ENCODE measurements at regions not wholly inside any gene's neighbourhood (a gene's known extent, or its start where the extent isn't known, plus 50 kb on each side); places are given as distances from the start of the nearest gene placed in this dataset.

DNA sequence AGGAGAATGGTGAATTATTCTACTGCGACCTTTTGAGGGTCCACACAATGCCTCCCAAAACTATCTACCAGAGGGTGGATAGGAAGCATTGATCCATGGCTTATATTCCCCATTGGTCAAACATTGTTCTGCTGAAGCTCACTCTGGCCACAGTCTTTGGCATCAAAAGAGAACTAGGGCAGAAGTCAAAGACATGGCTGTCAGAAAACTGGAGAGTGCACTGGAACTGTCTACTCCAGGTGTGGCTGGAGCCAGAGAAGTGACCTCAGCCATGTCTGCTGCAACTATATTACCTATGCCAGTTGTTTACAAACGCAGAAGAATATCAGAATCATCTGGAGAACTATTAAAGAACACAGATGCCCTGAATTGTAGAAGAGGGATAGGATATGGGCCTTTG lies 238.7 kb upstream of the USP25 start:
- Histone ChIP-seq H3K4me3 (ENCODE audit: insufficient read depth, low read depth, low read length) (no peak overlapping the region), H3K9ac (ENCODE audit: low read length) (no peak overlapping the region), H3K27ac (ENCODE audit: low read depth, low read length) (no peak overlapping the region), H3K79me2 (ENCODE audit: insufficient read depth, low read length) (no peaks in the 10 kb centered on the region), H3K27me3 (ENCODE audit: insufficient read depth, low read length) (no peaks in the 10 kb centered on the region), H4K20me1 (ENCODE audit: insufficient read depth, low read length) (no peaks in the 10 kb centered on the region), H2AFZ (ENCODE audit: low read depth, low read length) (no peak overlapping the region), H3K4me2 (ENCODE audit: low read length) (no peak overlapping the region), H3K9me3 (ENCODE audit: insufficient read depth, low read depth, low read length) (no peaks in the 10 kb centered on the region), H3K36me3 (ENCODE audit: insufficient read depth, low read length) (no peaks in the 10 kb centered on the region), H3K4me1 (ENCODE audit: insufficient read depth, low read length) (no peaks in the 10 kb centered on the region)
- no peak for DNase-seq (ENCODE audit: low read depth)
- Mint-ChIP-seq H3K4me3 (ENCODE audit: unreplicated experiment) (no peak overlapping the region), H3K27ac (ENCODE audit: unreplicated experiment) (no peak overlapping the region), H3K27me3 (ENCODE audit: low read depth, unreplicated experiment) (peaks cover 2% of the 10 kb centered on the region), H3K4me1 (ENCODE audit: low read depth, unreplicated experiment) (no peaks in the 10 kb centered on the region), H3K9me3 (ENCODE audit: unreplicated experiment) (no peaks in the 10 kb centered on the region), H3K36me3 (ENCODE audit: low read depth, unreplicated experiment) (no peaks in the 10 kb centered on the region)
- no peak for FAIRE-seq
- TF ChIP-seq EZH2 (IDR thresholded peaks at IDR 0.05; ENCODE audit: insufficient read depth, low read length): no peak
- TF ChIP-seq, protein P1, sequence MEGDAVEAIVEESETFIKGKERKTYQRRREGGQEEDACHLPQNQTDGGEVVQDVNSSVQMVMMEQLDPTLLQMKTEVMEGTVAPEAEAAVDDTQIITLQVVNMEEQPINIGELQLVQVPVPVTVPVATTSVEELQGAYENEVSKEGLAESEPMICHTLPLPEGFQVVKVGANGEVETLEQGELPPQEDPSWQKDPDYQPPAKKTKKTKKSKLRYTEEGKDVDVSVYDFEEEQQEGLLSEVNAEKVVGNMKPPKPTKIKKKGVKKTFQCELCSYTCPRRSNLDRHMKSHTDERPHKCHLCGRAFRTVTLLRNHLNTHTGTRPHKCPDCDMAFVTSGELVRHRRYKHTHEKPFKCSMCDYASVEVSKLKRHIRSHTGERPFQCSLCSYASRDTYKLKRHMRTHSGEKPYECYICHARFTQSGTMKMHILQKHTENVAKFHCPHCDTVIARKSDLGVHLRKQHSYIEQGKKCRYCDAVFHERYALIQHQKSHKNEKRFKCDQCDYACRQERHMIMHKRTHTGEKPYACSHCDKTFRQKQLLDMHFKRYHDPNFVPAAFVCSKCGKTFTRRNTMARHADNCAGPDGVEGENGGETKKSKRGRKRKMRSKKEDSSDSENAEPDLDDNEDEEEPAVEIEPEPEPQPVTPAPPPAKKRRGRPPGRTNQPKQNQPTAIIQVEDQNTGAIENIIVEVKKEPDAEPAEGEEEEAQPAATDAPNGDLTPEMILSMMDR (IDR thresholded peaks at IDR 0.05; ENCODE audit: insufficient read depth, low read depth, low read length): no peak

DNA sequence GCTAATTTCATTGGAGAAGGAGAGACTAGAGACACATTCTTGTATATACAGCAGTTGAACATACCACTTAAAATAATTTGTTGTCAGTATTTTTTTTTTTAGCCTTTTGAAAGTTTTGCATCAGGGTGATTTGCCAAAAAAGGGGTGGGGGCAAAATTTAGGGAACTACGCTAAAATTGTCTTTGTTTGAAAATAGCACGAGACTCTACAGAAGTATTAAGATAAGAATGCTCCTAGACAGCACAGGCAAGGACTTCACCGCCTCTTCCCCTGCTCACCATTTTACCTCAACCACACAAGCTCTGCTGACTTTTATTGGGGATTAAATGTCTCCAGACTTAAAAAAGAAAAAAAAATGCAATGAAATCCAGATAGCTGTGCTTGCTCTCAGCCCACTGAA lies 236.1 kb upstream of the USP25 start:
- Histone ChIP-seq H3K27ac (ENCODE audit: low read depth, low read length) (no peak overlapping the region), H3K79me2 (ENCODE audit: insufficient read depth, low read length) (no peaks in the 10 kb centered on the region), H3K4me2 (ENCODE audit: low read length) (no peak overlapping the region), H3K27me3 (ENCODE audit: insufficient read depth, low read length) (no peaks in the 10 kb centered on the region), H3K4me3 (ENCODE audit: insufficient read depth, low read depth, low read length) (no peak overlapping the region), H3K36me3 (ENCODE audit: insufficient read depth, low read length) (no peaks in the 10 kb centered on the region), H4K20me1 (ENCODE audit: insufficient read depth, low read length) (no peaks in the 10 kb centered on the region), H2AFZ (ENCODE audit: low read depth, low read length) (no peak overlapping the region), H3K4me1 (ENCODE audit: insufficient read depth, low read length) (no peaks in the 10 kb centered on the region), H3K9ac (ENCODE audit: low read length) (no peak overlapping the region), H3K9me3 (ENCODE audit: insufficient read depth, low read depth, low read length) (no peaks in the 10 kb centered on the region)
- FAIRE-seq (no peak), DNase-seq (ENCODE audit: low read depth) (no peak)
- H3K27ac Mint-ChIP-seq (ENCODE audit: unreplicated experiment): no peak overlapping the region
- H3K4me1 Mint-ChIP-seq (ENCODE audit: low read depth, unreplicated experiment): no peaks in the 10 kb centered on the region
- H3K27me3 Mint-ChIP-seq (ENCODE audit: low read depth, unreplicated experiment): peaks cover 2% of the 10 kb centered on the region
- H3K36me3 Mint-ChIP-seq (ENCODE audit: low read depth, unreplicated experiment): no peaks in the 10 kb centered on the region
- no peaks in the 10 kb centered on the region for H3K9me3 Mint-ChIP-seq (ENCODE audit: unreplicated experiment)
- no peak overlapping the region for H3K4me3 Mint-ChIP-seq (ENCODE audit: unreplicated experiment)
- TF ChIP-seq EZH2 (IDR thresholded peaks at IDR 0.05; ENCODE audit: insufficient read depth, low read length): no peak
- TF ChIP-seq, protein P1 (IDR thresholded peaks at IDR 0.05; ENCODE audit: insufficient read depth, low read depth, low read length): no peak

DNA sequence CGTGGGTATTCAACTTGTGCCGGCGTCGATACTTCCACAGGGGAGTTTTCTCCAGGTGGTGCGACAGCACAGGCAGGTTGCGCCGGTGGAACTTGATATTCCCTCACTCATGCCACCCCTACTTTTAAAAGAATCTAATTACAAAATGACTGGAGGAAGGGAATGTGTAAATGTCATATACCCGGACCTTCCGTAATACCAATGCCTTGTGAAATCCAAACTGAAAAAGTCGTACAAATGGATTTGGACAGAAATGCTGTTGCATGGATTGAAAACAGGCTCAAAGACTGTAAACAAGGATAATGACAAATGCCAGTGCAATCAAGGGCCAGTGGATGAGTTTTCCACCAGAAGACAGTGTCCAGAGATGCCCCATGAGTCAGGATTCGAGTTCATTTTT lies 235.3 kb upstream of the USP25 start:
- H3K4me1 ChIP-seq (ENCODE audit: insufficient read depth, low read length): no peaks in the 10 kb centered on the region
- H3K9me3 ChIP-seq (ENCODE audit: insufficient read depth, low read depth, low read length): no peaks in the 10 kb centered on the region
- H3K27me3 ChIP-seq (ENCODE audit: insufficient read depth, low read length): no peaks in the 10 kb centered on the region
- no peak overlapping the region for H3K4me3 Mint-ChIP-seq (ENCODE audit: unreplicated experiment)
- H3K4me1 Mint-ChIP-seq (ENCODE audit: low read depth, unreplicated experiment): no peaks in the 10 kb centered on the region
- H3K36me3 ChIP-seq (ENCODE audit: insufficient read depth, low read length): no peaks in the 10 kb centered on the region
- FAIRE-seq (no peak), DNase-seq (ENCODE audit: low read depth) (no peak)
- H3K4me2 ChIP-seq (ENCODE audit: low read length): no peak overlapping the region
- no peak overlapping the region for H2AFZ ChIP-seq (ENCODE audit: low read depth, low read length)
- no peaks in the 10 kb centered on the region for H4K20me1 ChIP-seq (ENCODE audit: insufficient read depth, low read length)
- TF ChIP-seq, protein P1 (IDR thresholded peaks at IDR 0.05; ENCODE audit: insufficient read depth, low read depth, low read length): no peak
- no peak for TF ChIP-seq EZH2 (IDR thresholded peaks at IDR 0.05; ENCODE audit: insufficient read depth, low read length)
- no peaks in the 10 kb centered on the region for H3K79me2 ChIP-seq (ENCODE audit: insufficient read depth, low read length)
- peaks cover 2% of the 10 kb centered on the region for H3K27me3 Mint-ChIP-seq (ENCODE audit: low read depth, unreplicated experiment)
- no peak overlapping the region for H3K9ac ChIP-seq (ENCODE audit: low read length)
- H3K9me3 Mint-ChIP-seq (ENCODE audit: unreplicated experiment): no peaks in the 10 kb centered on the region
- no peak overlapping the region for H3K27ac Mint-ChIP-seq (ENCODE audit: unreplicated experiment)
- no peaks in the 10 kb centered on the region for H3K36me3 Mint-ChIP-seq (ENCODE audit: low read depth, unreplicated experiment)
- no peak overlapping the region for H3K27ac ChIP-seq (ENCODE audit: low read depth, low read length)
- H3K4me3 ChIP-seq (ENCODE audit: insufficient read depth, low read depth, low read length): no peak overlapping the region

All from astrocyte (in vitro differentiated cells and primary cell).